H1 (cell line): ENCODE measurements at regions not wholly inside any gene's neighbourhood (a gene's known extent, or its start where the extent isn't known, plus 50 kb on each side); places are given as distances from the start of the nearest gene placed in this dataset.

Source experiments
- JUN ChIP-seq: IDR thresholded peaks from 2 replicates; pipeline ENCODE4 v1.6.1; 2011; ENCODE audit warnings: low read depth, mild to moderate bottlenecking, improper control_type of control experiment, low read length
- TCF12 ChIP-seq: IDR thresholded peaks from 2 replicates; pipeline ENCODE4 v1.6.1; 2011; ENCODE audit warnings: low read depth, mild to moderate bottlenecking, low read length
- TF ChIP-seq, protein P1 (sequence below): IDR thresholded peaks from 2 replicates; pipeline ENCODE4 v1.6.1; 2012; ENCODE audit warnings: inconsistent platforms

DNA sequence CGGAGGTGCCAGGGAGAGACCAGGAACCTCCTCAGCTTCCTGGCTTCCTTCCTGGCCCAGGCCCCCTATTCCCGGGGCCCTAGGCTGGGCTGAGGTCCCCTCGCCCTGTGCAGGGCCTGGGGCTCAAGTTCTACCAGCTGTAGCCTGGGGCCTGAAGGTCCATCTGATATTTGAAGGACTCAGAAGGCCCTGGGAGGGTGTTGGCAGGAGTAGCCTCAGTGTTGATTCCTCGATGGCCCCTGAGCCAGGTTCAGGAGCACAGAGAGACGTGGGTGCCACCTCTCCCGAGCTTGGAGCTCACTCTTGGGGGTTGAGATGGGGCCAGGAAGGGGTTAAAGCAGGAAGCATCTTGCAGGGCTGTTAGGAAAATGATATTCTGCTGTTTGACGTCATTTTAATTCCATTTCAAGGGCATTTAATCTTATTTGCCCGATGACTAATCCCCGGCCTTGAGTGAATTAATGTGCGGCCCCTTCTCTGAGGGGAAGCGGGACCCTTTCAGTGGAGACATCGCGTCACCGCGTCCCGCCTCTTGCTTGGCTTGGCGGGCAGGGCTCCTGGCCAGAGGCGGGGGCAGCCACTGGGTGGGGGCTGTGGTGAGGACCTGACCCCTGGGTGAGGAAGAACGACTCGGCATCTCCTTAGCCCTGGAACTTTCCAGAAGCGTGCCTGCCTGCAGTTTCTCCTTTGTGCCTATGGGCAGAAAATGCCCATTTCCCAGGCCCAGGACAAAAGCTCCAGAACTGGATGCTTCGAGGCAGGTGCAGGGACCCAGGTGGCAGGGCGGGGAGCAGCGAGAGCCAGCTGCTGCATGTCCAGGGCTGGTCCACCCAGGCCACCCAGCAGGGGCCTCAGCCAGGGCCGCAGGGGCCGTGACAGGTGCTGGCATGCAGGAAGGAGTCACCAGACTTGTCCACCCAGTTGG is 158.3 kb downstream of the KIF26A start (continued):
- TF ChIP-seq, protein P1, sequence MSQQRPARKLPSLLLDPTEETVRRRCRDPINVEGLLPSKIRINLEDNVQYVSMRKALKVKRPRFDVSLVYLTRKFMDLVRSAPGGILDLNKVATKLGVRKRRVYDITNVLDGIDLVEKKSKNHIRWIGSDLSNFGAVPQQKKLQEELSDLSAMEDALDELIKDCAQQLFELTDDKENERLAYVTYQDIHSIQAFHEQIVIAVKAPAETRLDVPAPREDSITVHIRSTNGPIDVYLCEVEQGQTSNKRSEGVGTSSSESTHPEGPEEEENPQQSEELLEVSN = no peak
- no peak for TF ChIP-seq JUN
- TF ChIP-seq TCF12 = no peak
